HCEC 1CT (cell line): ENCODE measurements at regions not wholly inside any gene's neighbourhood (a gene's known extent, or its start where the extent isn't known, plus 50 kb on each side); places are given as distances from the start of the nearest gene placed in this dataset.
"Not testable (repeated sequence)": the region's sequence is repeated elsewhere in the genome, so short reads cannot be mapped to it uniquely, and the experiment has no call there.

ENCODE experiments used
- DNase-seq: peaks from one replicate; pipeline ENCODE4 v3.0.0-alpha.2; 2017

DNA sequence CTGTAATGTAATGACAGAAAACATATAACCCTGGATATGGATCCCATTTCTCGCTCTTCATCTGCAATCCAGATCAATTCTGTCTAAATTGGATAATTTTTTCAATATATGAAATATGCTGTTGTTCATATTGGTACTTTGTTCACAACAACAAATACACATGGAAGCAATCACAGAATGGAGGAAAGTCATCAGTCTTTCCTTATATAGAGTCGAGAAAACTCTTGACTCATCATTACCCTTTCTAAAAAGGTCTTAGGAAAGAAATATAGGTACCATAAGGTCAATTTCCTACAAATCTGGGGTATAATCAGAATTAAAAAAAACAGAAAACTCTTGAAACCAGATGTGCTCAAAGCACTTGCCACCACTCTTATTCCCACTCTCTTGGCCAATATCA lies 677.6 kb upstream of the ID4 start:
- no peak for DNase-seq

DNA sequence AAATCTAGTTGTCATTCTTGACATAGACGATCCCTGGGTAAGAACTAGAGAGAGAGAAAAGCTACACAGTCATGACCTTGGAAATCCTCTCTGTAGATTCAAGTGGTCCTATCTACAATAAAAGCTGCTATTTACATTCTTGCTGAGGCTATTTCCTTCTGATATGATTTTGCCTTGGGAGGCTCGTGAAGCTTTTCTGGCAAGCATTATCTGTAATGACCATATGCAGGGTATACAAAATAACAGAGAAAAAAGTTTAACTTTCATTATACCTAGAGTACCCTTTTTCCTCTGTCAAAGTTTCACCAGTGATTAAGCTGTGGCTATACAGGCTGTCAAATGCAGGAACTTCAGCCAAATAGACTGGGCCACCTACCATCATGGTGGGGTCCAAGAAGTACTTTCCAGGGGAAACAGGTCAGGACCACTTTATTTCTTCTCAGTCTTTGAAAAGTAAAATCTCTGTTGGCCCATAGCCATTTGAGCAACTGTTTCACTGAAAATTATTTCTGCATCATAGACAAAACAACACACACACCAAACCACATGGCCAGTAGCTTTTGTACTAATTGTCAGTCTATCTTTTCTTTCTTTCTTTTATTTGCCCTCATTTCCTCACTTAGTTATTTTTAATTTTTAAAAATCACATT lies 677.0 kb upstream of the ID4 start:
- DNase-seq, result no peak

GRCh38 chr6:19167251-19167650 lies 669.9 kb upstream of the ID4 start:
- DNase-seq, result no peak

- DNase-seq, result no peak
Measured at GRCh38 chr6:19169366-19169765, 667.8 kb upstream of the ID4 start.

- no peak for DNase-seq
Measured at GRCh38 chr6:19175023-19175422, 662.1 kb upstream of the ID4 start.

- DNase-seq, result no peak
Measured at GRCh38 chr6:19180348-19181072, 656.7 kb upstream of the ID4 start.

DNA sequence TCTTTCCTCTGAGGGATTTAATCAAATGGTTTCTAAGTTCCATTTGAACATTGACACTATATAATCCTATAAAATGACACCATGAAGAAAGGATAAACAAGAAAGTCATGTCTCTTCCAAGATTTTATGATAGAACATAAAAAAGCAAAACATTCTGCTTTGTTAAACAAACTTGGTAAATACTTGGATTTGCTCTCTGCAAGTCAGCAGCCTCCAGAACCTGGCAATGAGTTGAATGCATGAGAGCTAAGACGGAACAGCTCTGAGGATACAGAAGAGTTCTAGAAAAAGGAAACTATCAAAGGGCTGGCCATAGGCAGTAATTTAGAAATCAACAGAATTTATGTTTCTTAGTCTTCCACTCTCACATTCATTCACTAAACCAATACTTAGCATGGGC lies 656.0 kb upstream of the ID4 start:
- no peak for DNase-seq

- DNase-seq, result no peak
Measured at GRCh38 chr6:19193624-19194023, 643.5 kb upstream of the ID4 start.

GRCh38 chr6:19204445-19204844 lies 632.7 kb upstream of the ID4 start:
- no peak for DNase-seq

- no peak for DNase-seq
Measured at GRCh38 chr6:19205076-19205475, 632.1 kb upstream of the ID4 start.

- DNase-seq, result no peak
Measured at GRCh38 chr6:19209202-19209601, 628.0 kb upstream of the ID4 start.

DNA sequence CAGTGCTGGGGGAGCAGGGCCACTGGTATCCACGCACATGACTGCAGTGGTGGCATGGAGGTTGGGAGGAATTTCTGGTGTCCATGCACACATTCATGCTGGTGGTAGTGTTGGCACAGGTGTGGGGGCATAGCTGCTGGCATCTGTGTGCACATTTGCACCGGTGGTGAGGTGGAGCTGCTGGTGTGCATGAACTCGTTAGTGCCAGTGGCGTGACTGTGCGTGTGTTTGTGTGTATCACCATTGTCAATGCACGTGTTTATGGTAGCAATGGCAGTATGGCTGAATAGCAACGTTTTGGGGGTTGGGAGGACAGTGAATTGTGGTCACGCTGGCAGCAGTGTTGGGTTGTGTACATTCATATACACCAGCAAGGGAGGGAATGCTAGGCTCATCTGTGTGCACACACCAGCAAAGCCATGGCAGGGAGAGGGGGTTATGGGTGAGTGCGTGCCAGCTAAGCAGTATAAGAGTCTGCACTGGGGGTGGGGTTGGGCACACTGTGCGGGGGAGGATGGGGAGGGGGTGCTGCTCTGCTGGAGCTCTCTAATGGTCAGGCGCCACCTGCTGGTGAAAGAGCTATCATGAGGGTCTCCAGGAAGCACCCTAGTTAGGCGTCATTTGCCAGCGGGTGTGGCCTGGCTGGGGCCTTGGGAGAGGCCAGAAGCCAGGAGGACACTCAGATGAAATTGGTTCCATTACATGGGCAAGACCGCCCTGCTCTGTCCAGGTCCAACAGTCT lies 626.1 kb upstream of the ID4 start:
- DNase-seq, result no peak

GRCh38 chr6:19214231-19214630 lies 622.9 kb upstream of the ID4 start:
- no peak for DNase-seq

GRCh38 chr6:19219931-19220330 lies 617.2 kb upstream of the ID4 start:
- DNase-seq, result no peak

GRCh38 chr6:19231878-19232561 lies 605.1 kb upstream of the ID4 start:
- DNase-seq, result no peak

DNA sequence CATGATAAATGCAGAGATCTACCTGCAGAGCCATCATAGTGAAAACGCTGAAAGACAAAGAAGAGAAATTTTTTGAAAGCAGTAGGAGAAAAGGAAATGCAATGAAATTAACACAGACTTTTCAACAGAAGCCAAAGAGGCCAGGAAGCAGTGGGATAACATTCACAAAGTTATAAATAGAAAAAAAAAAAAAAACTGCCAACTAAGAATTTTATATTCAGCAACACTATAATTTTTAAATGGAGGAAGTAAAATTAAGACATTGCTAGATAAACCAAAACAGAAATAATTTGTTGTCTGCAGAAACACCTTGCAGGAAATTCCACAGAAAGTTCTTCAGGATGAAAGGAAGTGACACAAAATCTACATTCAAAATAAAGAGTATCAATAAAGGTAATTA lies 591.5 kb upstream of the ID4 start:
- no peak for DNase-seq

GRCh38 chr6:19247181-19247580 lies 590.0 kb upstream of the ID4 start:
- not testable (repeated sequence) for DNase-seq

DNA sequence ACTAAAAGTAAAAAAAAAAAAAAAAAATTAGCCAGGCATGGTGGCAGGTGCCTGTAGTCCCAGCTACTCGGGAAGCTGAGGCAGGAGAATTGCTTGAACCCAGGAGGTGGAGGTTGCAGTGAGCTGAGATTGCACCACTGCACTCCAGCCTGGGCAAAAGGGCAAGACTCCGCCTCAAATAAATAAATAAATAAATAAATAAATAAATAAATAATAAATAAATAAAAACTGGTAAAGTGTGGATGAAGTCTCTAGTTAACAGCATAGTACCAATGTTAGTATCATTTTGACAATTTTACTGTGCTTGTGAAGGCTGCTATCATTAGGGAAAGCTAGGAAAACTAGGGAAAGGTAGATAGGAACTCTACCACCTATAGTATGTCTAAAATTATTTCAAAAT lies 581.0 kb upstream of the ID4 start:
- not testable (repeated sequence) for DNase-seq

DNA sequence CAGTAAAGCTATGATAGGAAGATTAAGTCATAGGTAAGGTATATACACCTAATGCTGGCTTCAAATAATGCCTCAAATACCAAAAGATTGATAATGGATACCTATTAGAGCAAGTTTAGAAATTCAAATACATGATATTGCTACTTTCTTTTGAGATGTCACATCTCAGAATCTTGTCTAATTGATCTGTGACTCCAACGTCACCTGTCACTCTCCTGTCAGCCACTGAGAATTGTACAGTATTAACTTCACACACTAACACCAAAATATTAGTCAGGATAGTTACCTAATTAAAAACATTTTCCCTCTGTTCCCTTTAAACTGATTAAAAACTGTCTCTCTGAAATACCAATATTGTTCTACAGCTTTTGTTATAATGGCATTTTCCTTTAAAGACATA lies 575.5 kb upstream of the ID4 start:
- no peak for DNase-seq

DNA sequence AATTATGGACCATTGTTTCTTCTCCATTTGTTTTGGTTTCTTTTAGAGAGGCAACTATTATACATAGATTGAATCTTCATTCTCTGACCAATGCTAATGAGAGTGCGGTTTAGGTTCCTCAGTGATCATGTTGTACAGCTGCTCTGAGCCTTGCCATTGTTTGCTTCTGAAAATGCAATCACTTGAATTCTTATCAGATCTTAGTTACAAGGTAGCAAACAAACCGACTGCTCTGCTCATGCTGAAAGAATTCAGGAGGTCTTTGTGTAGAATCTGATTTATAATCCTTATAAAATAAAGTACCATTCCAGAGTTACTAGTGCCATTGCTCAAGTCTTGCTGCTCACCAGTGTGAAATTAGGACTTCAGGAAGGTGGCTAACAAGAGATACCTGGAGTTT lies 569.1 kb upstream of the ID4 start:
- no peak for DNase-seq

DNA sequence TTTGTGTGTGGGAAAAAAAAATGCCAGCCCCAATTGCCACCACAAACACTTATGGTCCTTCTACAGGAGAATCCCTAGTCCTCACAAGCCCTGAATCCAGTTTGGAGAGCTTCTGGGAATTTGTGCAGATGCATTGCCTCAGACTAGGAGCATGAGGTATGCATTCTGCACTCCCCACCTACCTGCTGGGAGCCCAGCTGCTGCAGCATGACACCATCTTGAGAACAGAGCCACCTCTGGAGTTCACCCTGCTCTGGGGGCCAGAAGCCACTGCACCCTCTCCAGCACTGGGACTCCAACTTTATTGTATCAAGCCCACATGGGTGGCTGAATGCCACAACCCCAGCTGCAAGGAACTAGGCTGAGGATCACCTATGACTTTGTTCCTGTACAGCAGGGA lies 568.5 kb upstream of the ID4 start:
- no peak for DNase-seq

GRCh38 chr6:19269341-19269898 lies 567.8 kb upstream of the ID4 start:
- DNase-seq, result no peak

- DNase-seq, result no peak
Measured at GRCh38 chr6:19270616-19271015, 566.6 kb upstream of the ID4 start.
